A673 (cell line): ENCODE measurements at regions not wholly inside any gene's neighbourhood (a gene's known extent, or its start where the extent isn't known, plus 50 kb on each side); places are given as distances from the start of the nearest gene placed in this dataset.

Experiments used
- BruUV-seq: library from RNA; stranded (reverse); fragments of 400-500 nt; replicated peaks from 2 replicates; lab custom pipeline; 2021; lab: Mats Ljungman, UMichigan
- CTCF ChIA-PET: fragments of 300-600 bp; sonication (Branson Sonifier 250); formaldehyde crosslinking; loops from one replicate; lab custom pipeline; 2022; ENCODE audit warnings: antibody characterized with exemption; lab: Charles Lee
- POLR2A ChIA-PET: fragments of 300-600 bp; sonication (Branson Sonifier 250); formaldehyde crosslinking; loops from one replicate; lab custom pipeline; 2022; ENCODE audit warnings: antibody characterized with exemption; ENCODE audit not compliant: low non-redundant PET; lab: Charles Lee
- DNase-seq: peaks from one replicate; pipeline ENCODE4 v3.0.0-alpha.2; 2015; ENCODE audit warnings: low spot score
- H3K27ac ChIP-seq: fragments of 200-600 bp; sonication (generic); 2 replicates; pipeline ENCODE4 v1.5.1; 2016; ENCODE audit warnings: mixed run types, low read depth, mild to moderate bottlenecking, mixed read lengths, antibody characterized with exemption, low read length; ENCODE audit not compliant: poor library complexity, severe bottlenecking
- H3K27me3 ChIP-seq: fragments of 200-600 bp; sonication (generic); replicated peaks from 2 replicates; pipeline ENCODE4 v1.6.1; 2017; ENCODE audit warnings: mixed run types, low read depth, mild to moderate bottlenecking, mixed read lengths, antibody characterized with exemption, low read length; ENCODE audit not compliant: insufficient read depth, poor library complexity
- H3K36me3 ChIP-seq: fragments of 200-600 bp; sonication (generic); 2 replicates; pipeline ENCODE4 v1.6.1; 2016; ENCODE audit warnings: mixed run types, mild to moderate bottlenecking, mixed read lengths, antibody characterized with exemption, low read length; ENCODE audit not compliant: insufficient read depth, poor library complexity, severe bottlenecking
- H3K4me1 ChIP-seq: fragments of 200-600 bp; sonication (generic); 2 replicates; pipeline ENCODE4 v1.6.1; 2017; ENCODE audit warnings: mixed run types, mild to moderate bottlenecking, mixed read lengths, antibody characterized with exemption, low read length; ENCODE audit not compliant: insufficient read depth, poor library complexity, severe bottlenecking
- H3K4me3 ChIP-seq: fragments of 200-600 bp; sonication (generic); 2 replicates; pipeline ENCODE4 v1.5.1; 2016; ENCODE audit warnings: low read depth, mixed run types, mild to moderate bottlenecking, mixed read lengths, low read length; ENCODE audit not compliant: poor library complexity, severe bottlenecking
- H3K9me3 ChIP-seq: fragments of 200-600 bp; sonication (generic); 2 replicates; pipeline ENCODE4 v1.6.1; 2016; ENCODE audit warnings: mixed run types, low read depth, mild to moderate bottlenecking, mixed read lengths, antibody characterized with exemption, low read length; ENCODE audit not compliant: poor library complexity, severe bottlenecking
- CTCF ChIP-seq: fragments of 300-800, 200-600 bp; sonication (generic); conservative IDR thresholded peaks from 2 replicates; pipeline ENCODE4 v1.5.1; 2017; ENCODE audit warnings: low read depth, mild to moderate bottlenecking, antibody characterized with exemption, low read length, moderate library complexity, mixed read lengths
- EZH2 ChIP-seq: fragments of 200-600 bp; sonication (generic); IDR thresholded peaks from 2 replicates; pipeline ENCODE4 v1.6.1; 2017; ENCODE audit warnings: borderline replicate concordance, low read depth, mild to moderate bottlenecking, mixed read lengths, antibody characterized with exemption, low read length; ENCODE audit not compliant: poor library complexity, severe bottlenecking
- intact Hi-C: fragments of 100-400 bp; cut with micrococcal nuclease; formaldehyde crosslinking; loops from one replicate; pipeline ENCODE4 v1.10.0; 2022; ENCODE audit not compliant: unreplicated experiment

DNA sequence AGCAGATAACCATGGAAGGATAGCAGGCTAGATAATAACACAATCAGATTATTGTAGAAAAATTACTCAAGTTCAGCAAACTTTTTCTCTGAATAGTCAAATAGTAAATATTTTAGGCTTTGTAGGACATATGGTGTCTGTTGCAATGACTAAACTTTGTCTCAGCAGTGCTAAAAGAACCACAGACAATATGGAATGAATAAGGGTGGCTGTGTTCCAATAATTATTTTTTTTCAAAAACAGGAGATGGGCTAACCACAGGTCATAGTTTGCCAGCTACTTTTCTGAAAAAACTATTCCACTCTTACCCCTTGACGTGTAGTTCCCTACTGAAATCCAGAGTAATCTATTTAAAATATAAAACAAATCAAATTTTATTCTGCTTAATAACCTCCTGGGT is 153.9 kb upstream of the LRRC4C start:
- H3K27me3 ChIP-seq, result no peaks in the 10 kb centered on the region
- intact Hi-C loops, result loop anchor here (5.0 kb wide), 1 partner anchor 151 kb away; no protein-coding TSS in a partner anchor
- H3K4me1 ChIP-seq, result no peaks in the 10 kb centered on the region
- ChIA-PET POLR2A (no interaction called here), CTCF (no interaction called here)
- TF ChIP-seq EZH2 (no peak), CTCF (no peak)
- H3K4me3 ChIP-seq, result no peak overlapping the region
- no peak overlapping the region for H3K27ac ChIP-seq
- H3K9me3 ChIP-seq, result peaks cover 15% of the 10 kb centered on the region
- no peak for DNase-seq
- H3K36me3 ChIP-seq, result no peaks in the 10 kb centered on the region
- no TSS peak for BruUV-seq

GRCh38 chr11:41622707-41623359 is 163.4 kb upstream of the LRRC4C start:
- no peak overlapping the region for H3K4me3 ChIP-seq
- intact Hi-C loops, result no loop called here
- H3K27ac ChIP-seq, result no peak overlapping the region
- no TSS peak for BruUV-seq
- no peak for DNase-seq
- H3K36me3 ChIP-seq, result no peaks in the 10 kb centered on the region
- H3K9me3 ChIP-seq, result peaks cover 41% of the 10 kb centered on the region
- H3K4me1 ChIP-seq, result no peaks in the 10 kb centered on the region
- POLR2A ChIA-PET, result no interaction called here
- no peak for TF ChIP-seq EZH2
- CTCF ChIA-PET, result no interaction called here
- H3K27me3 ChIP-seq, result no peaks in the 10 kb centered on the region

- Histone ChIP-seq H3K27ac (no peak overlapping the region), H3K9me3 (peaks cover 28% of the 10 kb centered on the region), H3K27me3 (no peaks in the 10 kb centered on the region), H3K4me1 (no peaks in the 10 kb centered on the region), H3K36me3 (no peaks in the 10 kb centered on the region), H3K4me3 (no peak overlapping the region)
- peak; percentile 41 for DNase-seq
- no TSS peak for BruUV-seq
- POLR2A ChIA-PET, result no interaction called here
- CTCF ChIA-PET, result no interaction called here
- intact Hi-C loops, result no loop called here
- TF ChIP-seq EZH2 (no peak), CTCF (no peak)
These were observed 200.5 kb upstream of the LRRC4C start for GRCh38 chr11:41659985-41660384.

GRCh38 chr11:41660585-41660984 is 201.1 kb upstream of the LRRC4C start:
- TF ChIP-seq CTCF, result peak; percentile 51
- TF ChIP-seq EZH2, result no peak
- no peak overlapping the region for H3K27ac ChIP-seq
- ChIA-PET POLR2A (no interaction called here), CTCF (no interaction called here)
- no peaks in the 10 kb centered on the region for H3K4me1 ChIP-seq
- no peaks in the 10 kb centered on the region for H3K27me3 ChIP-seq
- DNase-seq, result peak; percentile 11
- no TSS peak for BruUV-seq
- intact Hi-C loops, result no loop called here
- H3K4me3 ChIP-seq, result no peak overlapping the region
- no peaks in the 10 kb centered on the region for H3K36me3 ChIP-seq
- H3K9me3 ChIP-seq, result peaks cover 26% of the 10 kb centered on the region
